A549 (cell line): ENCODE measurements at regions not wholly inside any gene's neighbourhood (a gene's known extent, or its start where the extent isn't known, plus 50 kb on each side); places are given as distances from the start of the nearest gene placed in this dataset.
"Not testable (repeated sequence)": the region's sequence is repeated elsewhere in the genome, so short reads cannot be mapped to it uniquely, and the experiment has no call there.

Experiments used
- ATAC-seq, 2 experiments: fragments of 200-7000 bp in 1 of 2; fragments of >200 bp in 1 of 2; cut with Nextera tagmentation in 1 of 2; cut with Tn5 transposase in 1 of 2; 3 replicates each; pipeline versions ENCODE4 v1.8.0 to v1.9.1; 2018 to 2020; ENCODE audit warnings: mild to moderate bottlenecking in 1 of 2, moderate library complexity in 1 of 2
- CTCF ChIA-PET: fragments of 300-600 bp; sonication (Branson Sonifier 250); formaldehyde crosslinking; extraction: SDS; loops from one replicate; lab custom pipeline; 2021; ENCODE audit warnings: antibody characterized with exemption, inconsistent platforms; lab: Yijun Ruan, JAX
- POLR2A ChIA-PET: fragments of 350-600 bp; formaldehyde crosslinking; extraction: SDS; loops from one replicate; lab custom pipeline; 2021; ENCODE audit warnings: antibody characterized with exemption, inconsistent platforms; lab: Yijun Ruan, JAX
- DNase-seq, 2 experiments: peaks; one replicate each; pipeline versions ENCODE4 v3.0.0 to v3.0.0-alpha.2; 2011 to 2016; ENCODE audit warnings: low read depth in 1 of 2, low spot score in 1 of 2
- FAIRE-seq: peaks from 2 replicates; lab custom pipeline; 2011; peaks lifted over from hg19 to GRCh38; lab: Jason Lieb, UNC
- H3K27ac ChIP-seq, 2 experiments: fragments of >200 bp; sonication (Bioruptor Twin); formaldehyde crosslinking; 3 replicates each; pipeline ENCODE4 v1.5.1; 2016 to 2017
- H3K4me1 ChIP-seq: fragments of >200 bp; sonication (Bioruptor Twin); formaldehyde crosslinking; 3 replicates; pipeline ENCODE4 v1.6.1; 2016
- H3K4me2 ChIP-seq: fragments of >200 bp; sonication (Bioruptor Twin); formaldehyde crosslinking; 3 replicates; pipeline ENCODE4 v1.6.1; 2016
- H3K4me3 ChIP-seq: fragments of >200 bp; sonication (Bioruptor Twin); formaldehyde crosslinking; 3 replicates; pipeline ENCODE4 v1.5.1; 2016
- H3K9me3 ChIP-seq: fragments of >200 bp; sonication (Bioruptor Twin); formaldehyde crosslinking; 3 replicates; pipeline ENCODE4 v1.6.1; 2016
- ATOH8 ChIP-seq: fragments of 250-450 bp; sonication (Bioruptor Pico); IDR thresholded peaks from 2 replicates; pipeline ENCODE4 v1.5.0; 2020; ENCODE audit warnings: low read depth, mild to moderate bottlenecking, moderate library complexity
- BHLHE40 ChIP-seq: IDR thresholded peaks from 2 replicates; pipeline ENCODE4 v1.6.1; 2012; ENCODE audit warnings: low read depth, low read length, inconsistent platforms
- EHMT2 ChIP-seq: fragments of 200-600 bp; sonication (generic); IDR thresholded peaks from 2 replicates; pipeline ENCODE4 v1.6.1; 2016; ENCODE audit warnings: antibody characterized with exemption, low read depth, mild to moderate bottlenecking, moderate library complexity
- ELK1 ChIP-seq: fragments of 150-350 bp; IDR thresholded peaks from 2 replicates; pipeline ENCODE4 v1.6.1; 2014; ENCODE audit warnings: low read depth, mild to moderate bottlenecking, low read length
- HOXA7 ChIP-seq: fragments of 250-450 bp; sonication (Bioruptor Pico); IDR thresholded peaks from 2 replicates; pipeline ENCODE4 v1.5.0; 2020; ENCODE audit warnings: mild to moderate bottlenecking, moderate library complexity
- JUN ChIP-seq, 2 experiments: fragments of >200 bp; sonication (Bioruptor Twin); formaldehyde crosslinking; IDR thresholded peaks; 2 replicates in 1 of 2; 3 replicates in 1 of 2; pipeline ENCODE4 v1.6.1; 2016 to 2017
- KDM1A ChIP-seq: fragments of 200-600 bp; sonication (generic); IDR thresholded peaks from 2 replicates; pipeline ENCODE4 v1.6.1; 2016; ENCODE audit warnings: low read depth, mild to moderate bottlenecking
- MAFK ChIP-seq: fragments of 450-650 bp; IDR thresholded peaks from 2 replicates; pipeline ENCODE4 v1.6.1; 2014; ENCODE audit not compliant: partially characterized antibody
- MAX ChIP-seq: IDR thresholded peaks from 2 replicates; pipeline ENCODE4 v1.6.1; 2012
- NPAS2 ChIP-seq: fragments of 250-450 bp; sonication (Bioruptor Pico); IDR thresholded peaks from 2 replicates; pipeline ENCODE4 v1.8.0; 2022; ENCODE audit warnings: mild to moderate bottlenecking, moderate library complexity, borderline replicate concordance
- PBX3 ChIP-seq: IDR thresholded peaks from 2 replicates; pipeline ENCODE4 v1.6.1; 2012
- POLR2A ChIP-seq: IDR thresholded peaks from 2 replicates; pipeline ENCODE4 v1.6.1; 2012; ENCODE audit warnings: mild to moderate bottlenecking, low read length
- RAD21 ChIP-seq, 2 experiments: fragments of >200 bp in 1 of 2; sonication (Bioruptor Twin) in 1 of 2; formaldehyde crosslinking in 1 of 2; IDR thresholded peaks in 1 of 2; conservative IDR thresholded peaks in 1 of 2; 2 replicates in 1 of 2; 3 replicates in 1 of 2; pipeline ENCODE4 v1.6.1; 2012 to 2018; ENCODE audit warnings: inconsistent platforms in 1 of 2
- RCOR1 ChIP-seq: fragments of 150-350 bp; IDR thresholded peaks from 2 replicates; pipeline ENCODE4 v1.6.1; 2014; ENCODE audit warnings: antibody characterized with exemption, low read length, low read depth
- RFX5 ChIP-seq: fragments of 450-650 bp; IDR thresholded peaks from 2 replicates; pipeline ENCODE4 v1.7.1; 2014; ENCODE audit warnings: antibody characterized with exemption, mild to moderate bottlenecking, moderate library complexity
- RNF2 ChIP-seq: fragments of 200-600 bp; sonication (generic); IDR thresholded peaks from 2 replicates; pipeline ENCODE4 v1.6.1; 2016; ENCODE audit warnings: low read depth, mild to moderate bottlenecking, antibody characterized with exemption, moderate library complexity, borderline replicate concordance
- TFCP2L1 ChIP-seq: fragments of 250-450 bp; sonication (Bioruptor Pico); IDR thresholded peaks from 2 replicates; pipeline ENCODE4 v1.5.0; 2021; ENCODE audit warnings: mild to moderate bottlenecking
- ZC3H11A ChIP-seq: fragments of 450-650 bp; IDR thresholded peaks from 2 replicates; pipeline ENCODE4 v1.6.1; 2014; ENCODE audit warnings: antibody characterized with exemption, mild to moderate bottlenecking
- ZFP36 ChIP-seq: fragments of 450-650 bp; IDR thresholded peaks from 2 replicates; pipeline ENCODE4 v1.6.1; 2014; ENCODE audit warnings: borderline replicate concordance; ENCODE audit not compliant: partially characterized antibody
- WGBS: methylation state at CpG from one replicate; pipeline ENCODE4 v1.1.6; 2017; ENCODE audit errors: missing lambda C conversion rate; 5-methylcytosine and 5-hydroxymethylcytosine counted together

- 79% methylated on average over 10 of the region's 10 CpGs for WGBS
- H3K4me2 ChIP-seq: no peak overlapping the region
- TF ChIP-seq KDM1A (no peak), RNF2 (no peak), ZC3H11A (no peak), HOXA7 (CRISPR knock-in tag) (no peak), ZFP36 (no peak), BHLHE40 (no peak)
- no peak overlapping the region for H3K27ac ChIP-seq
- no peak for ATAC-seq
- ChIA-PET CTCF (interaction anchor here (0.7 to 1.8 kb wide), 4 partner anchors 9 to 214 kb away, joined by 3 to 5 read pairs (median 4); no protein-coding TSS in a partner anchor), POLR2A (no interaction called here)
- no peak overlapping the region for H3K4me3 ChIP-seq
- H3K4me1 ChIP-seq: no peaks in the 10 kb centered on the region
- DNase-seq: no peak
- H3K9me3 ChIP-seq: no peaks in the 10 kb centered on the region
- no peak for FAIRE-seq
Measured at GRCh38 chr1:200257235-200257634, 152.6 kb downstream of the ZNF281 start.

- POLR2A ChIA-PET: not testable (repeated sequence)
Measured at GRCh38 chr1:200254602-200255001, 155.2 kb downstream of the ZNF281 start.

GRCh38 chr1:200253774-200254495, 155.9 kb downstream of the ZNF281 start:
- H3K4me1 ChIP-seq: no peaks in the 10 kb centered on the region
- no peaks in the 10 kb centered on the region for H3K9me3 ChIP-seq
- no peak overlapping the region for H3K4me3 ChIP-seq
- 84% methylated on average over 7 of the region's 7 CpGs for WGBS
- no peak overlapping the region for H3K4me2 ChIP-seq
- DNase-seq: no peak
- TF ChIP-seq MAX (no peak), RFX5 (no peak), POLR2A (no peak), TFCP2L1 (CRISPR knock-in tag) (no peak), JUN (IDR thresholded peaks at IDR 0.05) (no peak), PBX3 (no peak), RAD21 (conservative IDR thresholded peaks at IDR 0.05 in 1 of 2, IDR thresholded peaks at IDR 0.05 in 1 of 2) (0 out of 5 replicates have a peak, but pooled peaks of 1 of the 2 experiments have one; percentile 3), ELK1 (no peak)
- TF ChIP-seq, all 56 proteins: peak for 1
- POLR2A ChIA-PET: no interaction called here
- FAIRE-seq (no peak), ATAC-seq (peak; percentile 43 to 45; a peak in 3 of 6 replicates)
- CTCF ChIA-PET: interaction anchor here (0.7 to 0.9 kb wide), 2 partner anchors 18 to 91 kb away, joined by 3 read pairs; no protein-coding TSS in a partner anchor
- H3K27ac ChIP-seq: no peak overlapping the region

More at GRCh38 chr1:200254602-200255001, 155.2 kb downstream of the ZNF281 start:
- H3K4me3 ChIP-seq, H3K9me3 ChIP-seq, DNase-seq, H3K4me2 ChIP-seq, ATAC-seq, FAIRE-seq, H3K4me1 ChIP-seq, H3K27ac ChIP-seq: not testable (repeated sequence)
- CTCF ChIA-PET: interaction anchor here (0.7 to 1.0 kb wide), 3 partner anchors 9 to 22 kb away, joined by 3 to 4 read pairs (median 3); no protein-coding TSS in a partner anchor
- WGBS: 90% methylated on average over 9 of the region's 9 CpGs

GRCh38 chr1:200252531-200252930, 157.3 kb downstream of the ZNF281 start:
- peak in 1 of 2 experiments; percentile 51; a peak in 2 of 6 replicates for ATAC-seq
- no peak overlapping the region for H3K4me3 ChIP-seq
- no peak for TF ChIP-seq ATOH8 (CRISPR knock-in tag)
- TF ChIP-seq NPAS2 (CRISPR knock-in tag): no peak
- no peak for TF ChIP-seq EHMT2
- no peak for TF ChIP-seq MAFK
- TF ChIP-seq RCOR1: no peak
- TF ChIP-seq, all 56 proteins: peak for 0
- H3K4me2 ChIP-seq: no peak overlapping the region
- no peaks in the 10 kb centered on the region for H3K4me1 ChIP-seq
- POLR2A ChIA-PET: no interaction called here
- FAIRE-seq (no peak), DNase-seq (peak in 1 of 2 experiments; percentile 34)
- no peak overlapping the region for H3K27ac ChIP-seq
- no peaks in the 10 kb centered on the region for H3K9me3 ChIP-seq
- 73% methylated on average over 5 of the region's 5 CpGs for WGBS
- CTCF ChIA-PET: interaction anchor here (0.6 to 1.1 kb wide), 2 partner anchors 13 to 867 kb away, joined by 3 to 4 read pairs; no protein-coding TSS in a partner anchor
